ENCODE measurements at regions not wholly inside any gene's neighbourhood (a gene's known extent, or its start where the extent isn't known, plus 50 kb on each side); places are given as distances from the start of the nearest gene placed in this dataset.

- H3K27ac ChIP-seq: no peak overlapping the region
- no peaks in the 10 kb centered on the region for H3K36me3 ChIP-seq
- no peaks in the 10 kb centered on the region for H3K4me1 ChIP-seq (ENCODE audit: control insufficient read depth in 1 of 2, insufficient read depth in 1 of 2, low read depth in 1 of 2, low read length in 1 of 2)
These were observed 65.4 kb upstream of the ITGA11 start for GRCh38 chr15:68497206-68497910.

DNA sequence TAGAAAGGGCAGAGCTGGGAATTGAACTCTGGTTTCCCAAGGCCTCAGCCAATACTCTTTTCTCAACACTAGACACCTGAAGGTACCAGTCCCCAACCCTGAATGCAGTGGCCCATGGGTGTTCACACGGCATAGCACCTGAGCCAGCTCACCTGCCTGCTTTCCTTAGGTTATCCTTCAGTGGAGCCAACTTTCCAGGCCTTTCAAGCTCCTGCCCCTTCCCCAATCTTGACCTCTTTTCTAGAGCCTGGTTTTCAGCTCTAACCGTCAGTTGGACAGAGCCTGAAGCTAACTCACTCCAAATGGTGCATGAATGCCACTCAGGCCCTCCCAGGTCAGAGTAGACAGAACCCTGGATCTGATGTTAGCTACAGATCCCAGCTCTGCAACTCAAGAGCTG lies 66.1 kb upstream of the ITGA11 start:
- Histone ChIP-seq H3K27ac (no peak overlapping the region), H3K4me3 (ENCODE audit: low read depth in 1 of 2, low read length in 1 of 2) (no peak overlapping the region), H3K36me3 (no peaks in the 10 kb centered on the region), H3K9me3 (no peaks in the 10 kb centered on the region), H3K27me3 (peaks cover 27% of the 10 kb centered on the region), H3K4me1 (ENCODE audit: control insufficient read depth in 1 of 2, insufficient read depth in 1 of 2, low read depth in 1 of 2, low read length in 1 of 2) (no peaks in the 10 kb centered on the region)
- TF ChIP-seq CTCF (IDR thresholded peaks at IDR 0.05): no peak

More at GRCh38 chr15:68497206-68497910, 65.4 kb upstream of the ITGA11 start:
- no peak for TF ChIP-seq CTCF (IDR thresholded peaks at IDR 0.05)
- H3K27me3 ChIP-seq: peaks cover 34% of the 10 kb centered on the region
- H3K4me3 ChIP-seq (ENCODE audit: low read depth in 1 of 2, low read length in 1 of 2): no peak overlapping the region
- no peaks in the 10 kb centered on the region for H3K9me3 ChIP-seq

DNA sequence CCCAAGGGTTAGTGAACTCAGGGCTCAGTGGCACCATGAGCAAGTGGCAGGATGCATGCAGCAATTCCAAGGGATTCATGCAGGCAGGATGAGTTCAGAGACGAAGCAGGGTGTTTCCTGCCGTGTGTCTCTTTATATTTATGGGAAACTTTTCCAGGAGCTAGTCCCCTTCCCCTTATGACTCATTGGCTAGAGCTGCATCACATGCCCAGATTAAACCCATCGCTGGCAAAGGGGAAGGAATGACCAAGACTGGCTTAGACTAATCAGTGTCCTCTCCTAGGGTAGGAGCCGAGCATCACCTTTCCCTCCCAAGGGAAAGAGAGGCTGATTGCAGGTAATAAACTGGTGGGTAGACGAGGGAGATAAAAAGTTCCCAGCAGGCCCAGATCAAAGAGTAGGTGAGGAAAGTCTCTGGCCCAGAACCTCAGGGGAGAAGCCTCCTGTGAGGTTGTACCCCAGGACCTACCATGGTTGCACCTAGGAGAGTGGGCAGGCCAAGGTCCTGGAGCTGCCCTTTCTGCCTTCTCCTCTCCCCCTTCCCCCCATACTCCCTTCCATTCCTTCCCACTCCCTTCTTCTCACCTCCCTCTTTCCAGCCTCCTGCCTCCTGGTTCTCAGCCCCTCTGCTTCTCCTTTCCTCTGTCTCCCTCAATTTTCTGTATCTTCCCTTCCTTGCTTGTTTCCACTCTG lies 67.8 kb upstream of the ITGA11 start:
- no peak for TF ChIP-seq CTCF (IDR thresholded peaks at IDR 0.05)

DNA sequence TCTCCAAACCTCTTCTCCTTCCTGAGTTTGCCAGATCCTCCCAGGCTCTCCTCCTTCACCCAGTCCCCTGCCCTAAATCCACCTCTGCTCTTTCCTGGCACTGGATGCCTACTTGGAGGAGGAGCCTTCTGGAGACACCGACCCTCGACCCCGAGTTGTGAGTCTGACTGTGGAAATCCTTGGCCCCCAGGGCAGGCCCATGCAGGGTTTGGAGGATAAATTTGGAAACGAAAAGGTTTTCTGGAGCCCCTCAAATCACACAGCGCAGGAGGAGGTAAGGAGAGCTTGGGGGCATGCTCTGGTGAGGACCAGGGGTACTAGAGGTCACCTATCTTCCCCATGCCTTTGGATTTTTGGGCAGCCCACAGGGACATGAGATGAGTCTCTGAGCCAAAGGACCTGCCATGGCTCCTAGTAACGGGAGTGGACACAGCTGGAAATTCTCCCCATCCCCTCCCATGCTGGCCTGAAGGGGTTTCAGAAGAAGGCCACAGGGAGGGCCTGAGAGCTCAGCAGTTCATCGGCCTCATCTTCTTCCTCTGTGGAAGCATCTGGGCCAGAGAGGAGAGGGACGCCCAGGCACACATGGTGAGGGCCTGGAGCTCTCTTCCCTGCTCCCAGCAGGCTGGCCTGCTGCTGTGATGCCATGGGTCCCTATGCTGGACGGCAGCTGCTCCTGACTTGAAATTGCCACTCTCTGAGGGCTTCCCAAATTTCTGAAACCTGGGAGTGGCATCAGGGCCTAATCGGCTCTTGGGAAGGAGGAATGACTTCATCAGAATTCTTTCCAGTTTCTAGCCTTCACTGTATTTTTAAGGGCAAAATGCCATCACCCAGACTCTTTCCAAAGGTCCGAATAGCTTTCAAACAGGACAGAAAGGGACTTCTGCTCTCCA lies 68.6 kb upstream of the ITGA11 start:
- Histone ChIP-seq H3K9me3 (no peaks in the 10 kb centered on the region), H3K4me1 (ENCODE audit: control insufficient read depth in 1 of 2, insufficient read depth in 1 of 2, low read depth in 1 of 2, low read length in 1 of 2) (no peaks in the 10 kb centered on the region), H3K36me3 (no peaks in the 10 kb centered on the region), H3K27ac (no peak overlapping the region), H3K4me3 (ENCODE audit: low read depth in 1 of 2, low read length in 1 of 2) (no peak overlapping the region), H3K27me3 (peaks cover 25% of the 10 kb centered on the region)
- TF ChIP-seq CTCF (IDR thresholded peaks at IDR 0.05): no peak

More for the DNA sequence above, 67.8 kb upstream of the ITGA11 start:
- Histone ChIP-seq H3K9me3 (no peaks in the 10 kb centered on the region), H3K4me3 (ENCODE audit: low read depth in 1 of 2, low read length in 1 of 2) (no peak overlapping the region), H3K36me3 (no peaks in the 10 kb centered on the region), H3K4me1 (ENCODE audit: control insufficient read depth in 1 of 2, insufficient read depth in 1 of 2, low read depth in 1 of 2, low read length in 1 of 2) (no peaks in the 10 kb centered on the region), H3K27me3 (peaks cover 22% of the 10 kb centered on the region), H3K27ac (no peak overlapping the region)

- Histone ChIP-seq H3K27me3 (peaks cover 21% of the 10 kb centered on the region), H3K4me3 (ENCODE audit: low read depth in 1 of 2, low read length in 1 of 2) (no peak overlapping the region), H3K9me3 (no peaks in the 10 kb centered on the region), H3K4me1 (ENCODE audit: control insufficient read depth in 1 of 2, insufficient read depth in 1 of 2, low read depth in 1 of 2, low read length in 1 of 2) (no peaks in the 10 kb centered on the region), H3K27ac (no peak overlapping the region), H3K36me3 (no peaks in the 10 kb centered on the region)
- no peak for TF ChIP-seq CTCF (IDR thresholded peaks at IDR 0.05)
These were observed 69.3 kb upstream of the ITGA11 start for GRCh38 chr15:68501259-68501591.

All from neutrophil (primary cell).